ENCODE measurements at regions not wholly inside any gene's neighbourhood (a gene's known extent, or its start where the extent isn't known, plus 50 kb on each side); places are given as distances from the start of the nearest gene placed in this dataset.
"Not testable (repeated sequence)": the region's sequence is repeated elsewhere in the genome, so short reads cannot be mapped to it uniquely, and the experiment has no call there.

DNA sequence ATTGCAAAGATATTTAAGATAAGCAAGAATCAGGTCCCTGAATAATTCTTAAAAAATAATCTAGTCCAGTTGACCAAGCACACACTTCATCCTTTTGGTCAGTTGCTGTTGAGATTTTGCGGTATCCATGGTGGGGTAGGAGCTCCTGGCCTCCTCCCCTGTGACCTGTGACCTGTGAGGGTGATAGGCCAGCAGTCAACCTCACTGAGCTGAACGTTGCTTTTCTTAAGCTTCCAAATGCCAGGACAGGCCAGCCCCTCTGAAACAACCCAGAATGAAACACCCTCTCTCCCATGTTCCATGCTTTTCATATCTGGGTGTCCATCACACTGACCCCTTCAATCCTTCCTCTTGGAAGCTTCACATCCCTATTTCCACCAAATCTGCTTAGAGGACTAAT lies 164.9 kb downstream of the THBS2 start:
- Histone ChIP-seq H3K9me3 (peaks cover 7 to 21% (median 15%) of the 10 kb centered on the region in 4 donors), H3K4me3 (no peak overlapping the region), H3K36me3 (no peaks in the 10 kb centered on the region), H3K27ac (no peak overlapping the region), H3K27me3 (no peaks in the 10 kb centered on the region), H3K4me1 (no peaks in the 10 kb centered on the region)
- intact Hi-C loops (cut with DNase I; ENCODE audit: low total_unique reads): no loop called here
- WGBS, 5 donors: 56 to 81% (median 69%) methylated on average over 2 of the region's 2 CpGs
- TF ChIP-seq POLR2AphosphoS5 (IDR thresholded peaks at IDR 0.05): no peak
- TF ChIP-seq, protein P1, sequence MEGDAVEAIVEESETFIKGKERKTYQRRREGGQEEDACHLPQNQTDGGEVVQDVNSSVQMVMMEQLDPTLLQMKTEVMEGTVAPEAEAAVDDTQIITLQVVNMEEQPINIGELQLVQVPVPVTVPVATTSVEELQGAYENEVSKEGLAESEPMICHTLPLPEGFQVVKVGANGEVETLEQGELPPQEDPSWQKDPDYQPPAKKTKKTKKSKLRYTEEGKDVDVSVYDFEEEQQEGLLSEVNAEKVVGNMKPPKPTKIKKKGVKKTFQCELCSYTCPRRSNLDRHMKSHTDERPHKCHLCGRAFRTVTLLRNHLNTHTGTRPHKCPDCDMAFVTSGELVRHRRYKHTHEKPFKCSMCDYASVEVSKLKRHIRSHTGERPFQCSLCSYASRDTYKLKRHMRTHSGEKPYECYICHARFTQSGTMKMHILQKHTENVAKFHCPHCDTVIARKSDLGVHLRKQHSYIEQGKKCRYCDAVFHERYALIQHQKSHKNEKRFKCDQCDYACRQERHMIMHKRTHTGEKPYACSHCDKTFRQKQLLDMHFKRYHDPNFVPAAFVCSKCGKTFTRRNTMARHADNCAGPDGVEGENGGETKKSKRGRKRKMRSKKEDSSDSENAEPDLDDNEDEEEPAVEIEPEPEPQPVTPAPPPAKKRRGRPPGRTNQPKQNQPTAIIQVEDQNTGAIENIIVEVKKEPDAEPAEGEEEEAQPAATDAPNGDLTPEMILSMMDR (IDR thresholded peaks at IDR 0.05): no peak
- no peak for DNase-seq

DNA sequence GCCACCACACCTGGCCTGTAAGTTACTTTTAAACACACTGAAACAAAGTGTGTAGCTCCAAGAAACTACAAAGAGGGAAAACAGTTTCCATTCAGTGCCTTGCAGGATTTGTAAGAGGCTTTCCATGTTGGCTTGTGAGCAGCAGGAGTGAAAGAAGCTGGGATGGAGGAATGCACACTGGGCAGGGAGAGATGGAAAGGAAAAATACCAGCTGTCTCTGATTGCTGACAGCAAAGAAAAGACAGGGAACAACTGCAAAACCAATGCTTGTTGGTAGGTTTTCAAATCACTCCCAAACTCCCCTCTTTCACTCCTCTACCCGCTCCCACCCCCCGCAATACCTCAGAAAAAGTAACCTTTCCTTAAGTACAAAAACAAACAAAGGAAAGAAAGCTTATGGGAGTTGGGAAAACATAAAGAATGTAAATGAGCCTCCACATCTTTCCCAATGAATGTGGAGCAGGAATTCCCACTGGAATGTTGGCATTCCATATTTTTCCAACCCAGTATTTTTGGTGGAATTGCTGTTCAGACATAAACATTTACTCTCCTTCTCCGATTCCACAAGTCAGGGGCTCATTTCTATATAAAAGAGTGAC lies 166.1 kb downstream of the THBS2 start:
- H3K27ac ChIP-seq: no peak overlapping the region
- H3K27me3 ChIP-seq: no peaks in the 10 kb centered on the region
- DNase-seq: peak in 1 of 2 donors; percentile 72
- H3K4me3 ChIP-seq: no peak overlapping the region
- H3K4me1 ChIP-seq: no peaks in the 10 kb centered on the region
- no peak for TF ChIP-seq POLR2AphosphoS5 (IDR thresholded peaks at IDR 0.05)
- TF ChIP-seq POLR2A (IDR thresholded peaks at IDR 0.05): no peak
- H3K36me3 ChIP-seq: no peaks in the 10 kb centered on the region
- intact Hi-C loops (cut with DNase I; ENCODE audit: low total_unique reads): no loop called here
- WGBS, 5 donors: 64 to 75% (median 65%) methylated on average over 3 of the region's 3 CpGs
- peaks cover 7 to 21% (median 15%) of the 10 kb centered on the region in 4 donors for H3K9me3 ChIP-seq

DNA sequence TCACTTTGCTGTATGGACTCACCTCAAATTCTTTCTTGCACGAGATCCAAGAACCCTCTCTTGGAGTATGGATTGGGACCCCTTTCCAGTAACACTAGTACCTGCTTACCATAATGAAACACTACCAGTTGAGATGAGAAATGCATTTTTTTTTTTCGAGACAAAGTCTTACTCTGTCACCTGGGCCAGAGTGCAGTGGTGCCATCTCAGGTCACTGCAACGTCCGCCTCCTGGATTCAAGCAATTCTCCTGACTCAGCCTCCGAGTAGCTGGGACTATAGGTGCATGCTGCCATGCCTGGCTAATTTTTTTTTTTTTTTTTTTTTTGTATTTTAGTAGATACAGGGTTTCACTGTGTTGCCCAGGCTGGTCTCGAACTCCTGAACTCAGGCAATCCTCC lies 167.0 kb downstream of the THBS2 start:
- H3K9me3 ChIP-seq: peaks cover 7 to 20% (median 14%) of the 10 kb centered on the region in 4 donors
- H3K27me3 ChIP-seq; DNase-seq; H3K4me3 ChIP-seq; intact Hi-C loops (cut with DNase I; ENCODE audit: low total_unique reads); H3K4me1 ChIP-seq; H3K27ac ChIP-seq; H3K36me3 ChIP-seq: not testable (repeated sequence)
- 78 to 93% (median 89%) methylated on average over 6 of the region's 6 CpGs for WGBS, 5 donors

DNA sequence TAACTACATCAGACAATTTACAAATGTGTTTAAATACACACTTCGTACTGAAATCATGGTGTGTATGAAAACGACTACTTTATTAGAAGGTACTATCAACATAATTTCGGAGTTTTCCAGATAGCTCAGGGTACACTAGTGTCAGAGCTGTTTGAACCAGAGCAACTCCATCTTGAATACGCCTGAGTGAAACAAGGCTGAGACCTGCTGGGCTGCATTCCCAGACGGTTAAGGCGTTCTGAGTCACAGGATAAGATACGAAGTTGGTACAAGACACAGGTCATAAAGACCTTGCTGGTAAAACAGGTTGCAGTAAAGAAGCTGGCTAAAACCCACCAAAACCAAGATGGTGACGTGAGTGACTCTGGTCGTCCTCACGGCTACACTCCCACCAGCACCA lies 167.6 kb downstream of the THBS2 start:
- Histone ChIP-seq H3K4me1 (no peaks in the 10 kb centered on the region), H3K4me3 (no peak overlapping the region), H3K36me3 (no peaks in the 10 kb centered on the region), H3K9me3 (peaks cover 6 to 16% (median 9%) of the 10 kb centered on the region in 4 donors), H3K27me3 (no peaks in the 10 kb centered on the region), H3K27ac (no peak overlapping the region)
- intact Hi-C loops (cut with DNase I; ENCODE audit: low total_unique reads): no loop called here
- TF ChIP-seq EP300 (IDR thresholded peaks at IDR 0.05) (no peak), POLR2AphosphoS5 (IDR thresholded peaks at IDR 0.05) (no peak), POLR2A (IDR thresholded peaks at IDR 0.05) (no peak)
- TF ChIP-seq, protein P1 (IDR thresholded peaks at IDR 0.05): no peak
- 85 to 90% (median 88%) methylated on average over 10 of the region's 10 CpGs for WGBS, 5 donors
- DNase-seq: no peak

DNA sequence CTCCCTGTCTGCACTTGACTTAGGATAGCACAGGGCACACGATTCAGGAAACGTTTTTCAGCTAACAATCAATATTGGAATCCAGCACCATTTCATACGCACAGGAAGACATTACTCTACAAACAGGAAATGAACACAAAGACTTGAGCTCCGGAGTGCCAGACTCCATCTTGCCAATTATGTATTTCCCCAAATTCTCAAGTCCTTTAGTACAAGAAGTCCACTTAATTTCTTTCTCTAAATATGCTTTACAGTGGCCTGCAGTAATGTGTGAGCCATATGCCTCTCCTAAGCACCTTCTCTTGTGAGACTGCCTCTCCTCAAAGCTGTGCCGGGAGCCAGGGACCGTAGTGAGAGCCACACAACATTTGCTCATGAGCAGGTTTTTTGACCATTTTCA lies 168.2 kb downstream of the THBS2 start:
- H3K36me3 ChIP-seq: no peaks in the 10 kb centered on the region
- H3K27ac ChIP-seq: no peak overlapping the region
- TF ChIP-seq EP300 (IDR thresholded peaks at IDR 0.05) (no peak), POLR2AphosphoS5 (IDR thresholded peaks at IDR 0.05) (no peak), POLR2A (IDR thresholded peaks at IDR 0.05) (no peak)
- TF ChIP-seq, protein P1 (IDR thresholded peaks at IDR 0.05): no peak
- intact Hi-C loops (cut with DNase I; ENCODE audit: low total_unique reads): no loop called here
- no peak for DNase-seq
- H3K4me1 ChIP-seq: no peaks in the 10 kb centered on the region
- no peaks in the 10 kb centered on the region for H3K27me3 ChIP-seq
- H3K9me3 ChIP-seq: peaks cover under 1 to 11% (median 4%) of the 10 kb centered on the region in 4 donors
- H3K4me3 ChIP-seq: no peak overlapping the region
- WGBS, 5 donors: 72 to 84% (median 75%) methylated on average over 6 of the region's 6 CpGs

DNA sequence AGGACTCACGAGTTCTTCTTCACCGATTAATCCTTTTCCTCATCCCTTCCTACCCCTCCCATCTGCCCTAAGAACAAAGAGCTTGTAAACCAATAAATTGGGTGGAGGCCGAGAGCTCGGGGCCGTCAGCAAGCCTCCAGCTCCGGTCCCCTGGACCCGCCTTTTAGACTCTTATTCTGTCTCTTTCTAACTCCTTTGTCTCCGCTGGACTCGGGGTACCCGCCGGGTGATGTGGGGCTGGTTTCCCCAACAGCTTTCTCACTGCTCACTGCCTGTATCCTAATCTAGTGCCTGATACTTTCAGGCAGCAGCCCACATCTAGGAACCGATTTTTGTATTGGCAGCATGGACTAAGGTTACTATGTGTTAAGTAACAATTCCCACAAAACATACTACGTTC lies 169.1 kb downstream of the THBS2 start:
- H3K27ac ChIP-seq; H3K4me3 ChIP-seq; H3K36me3 ChIP-seq; H3K4me1 ChIP-seq; H3K27me3 ChIP-seq; H3K9me3 ChIP-seq; intact Hi-C loops (cut with DNase I; ENCODE audit: low total_unique reads); DNase-seq: not testable (repeated sequence)
- WGBS, 5 donors: 90 to 94% (median 93%) methylated on average over 13 of the region's 13 CpGs

All from stomach (tissue), 8 donors.